NCI-H345 treated with DMSO at 0.1 percent for 48 hours (cell line): ENCODE measurements at regions not wholly inside any gene's neighbourhood (a gene's known extent, or its start where the extent isn't known, plus 50 kb on each side); places are given as distances from the start of the nearest gene placed in this dataset.
"Not testable (repeated sequence)": the region's sequence is repeated elsewhere in the genome, so short reads cannot be mapped to it uniquely, and the experiment has no call there.

ENCODE experiments used
- DNase-seq: peaks from one replicate; lab custom pipeline; 2025; ENCODE audit not compliant: unreplicated experiment; lab: John Stamatoyannopoulos, UW

GRCh38 chr10:91002656-91003055 is 81.8 kb upstream of the ANKRD1 start:
- no peak for DNase-seq

GRCh38 chr10:91003379-91003778 is 82.5 kb upstream of the ANKRD1 start:
- DNase-seq: not testable (repeated sequence)

GRCh38 chr10:91005276-91005675 is 84.4 kb upstream of the ANKRD1 start:
- DNase-seq: not testable (repeated sequence)

GRCh38 chr10:91006001-91006751 is 85.3 kb upstream of the ANKRD1 start:
- DNase-seq: no peak

- no peak for DNase-seq
These were observed 86.0 kb upstream of the ANKRD1 start for GRCh38 chr10:91006752-91007346.

- DNase-seq: no peak
These were observed 86.8 kb upstream of the ANKRD1 start for GRCh38 chr10:91007655-91008054.

- no peak for DNase-seq
These were observed 88.2 kb upstream of the ANKRD1 start for GRCh38 chr10:91009121-91009520.

GRCh38 chr10:91010952-91011351 is 90.1 kb upstream of the ANKRD1 start:
- DNase-seq: no peak

GRCh38 chr10:91012502-91012901 is 91.6 kb upstream of the ANKRD1 start:
- DNase-seq: no peak

- DNase-seq: no peak
These were observed 93.1 kb upstream of the ANKRD1 start for GRCh38 chr10:91013985-91014384.

- no peak for DNase-seq
These were observed 96.3 kb upstream of the ANKRD1 start for GRCh38 chr10:91017198-91017597.

GRCh38 chr10:91021901-91022300 is 101.0 kb upstream of the ANKRD1 start:
- DNase-seq: no peak

GRCh38 chr10:91022390-91022789 is 101.5 kb upstream of the ANKRD1 start:
- DNase-seq: no peak

- DNase-seq: no peak
These were observed 102.2 kb upstream of the ANKRD1 start for GRCh38 chr10:91022924-91023699.

GRCh38 chr10:91023700-91024398 is 103.0 kb upstream of the ANKRD1 start:
- DNase-seq: no peak

- no peak for DNase-seq
These were observed 103.7 kb upstream of the ANKRD1 start for GRCh38 chr10:91024541-91024940.

GRCh38 chr10:91032611-91033206 is 111.8 kb upstream of the ANKRD1 start:
- DNase-seq: no peak

GRCh38 chr10:91033324-91033950 is 112.5 kb upstream of the ANKRD1 start:
- no peak for DNase-seq

- no peak for DNase-seq
These were observed 113.2 kb upstream of the ANKRD1 start for GRCh38 chr10:91034042-91034441.

GRCh38 chr10:91034494-91035159 is 113.7 kb upstream of the ANKRD1 start:
- DNase-seq: no peak
